ENCODE measurements at regions not wholly inside any gene's neighbourhood (a gene's known extent, or its start where the extent isn't known, plus 50 kb on each side); places are given as distances from the start of the nearest gene placed in this dataset.

- Mint-ChIP-seq H3K9me3 (ENCODE audit: unreplicated experiment) (peaks cover 23% of the 10 kb centered on the region), H3K36me3 (ENCODE audit: unreplicated experiment) (no peaks in the 10 kb centered on the region), H3K4me3 (ENCODE audit: unreplicated experiment) (no peak overlapping the region), H3K27me3 (ENCODE audit: unreplicated experiment) (no peaks in the 10 kb centered on the region), H3K4me1 (ENCODE audit: unreplicated experiment) (no peaks in the 10 kb centered on the region), H3K27ac (ENCODE audit: unreplicated experiment) (no peak overlapping the region)
- no peak for DNase-seq (ENCODE audit: extremely low spot score, unreplicated experiment)
- TF ChIP-seq CTCF (IDR thresholded peaks at IDR 0.05) = no peak
These were observed 675.6 kb upstream of the CDH8 start for GRCh38 chr16:62711797-62712196.

GRCh38 chr16:62709794-62710193 is 673.6 kb upstream of the CDH8 start:
- DNase-seq (ENCODE audit: extremely low spot score, unreplicated experiment) = no peak
- no peaks in the 10 kb centered on the region for H3K27me3 Mint-ChIP-seq (ENCODE audit: unreplicated experiment)
- no peak for TF ChIP-seq CTCF (IDR thresholded peaks at IDR 0.05)
- no peak overlapping the region for H3K27ac Mint-ChIP-seq (ENCODE audit: unreplicated experiment)
- no peaks in the 10 kb centered on the region for H3K36me3 Mint-ChIP-seq (ENCODE audit: unreplicated experiment)
- H3K4me3 Mint-ChIP-seq (ENCODE audit: unreplicated experiment) = no peak overlapping the region
- peaks cover 25% of the 10 kb centered on the region for H3K9me3 Mint-ChIP-seq (ENCODE audit: unreplicated experiment)
- H3K4me1 Mint-ChIP-seq (ENCODE audit: unreplicated experiment) = no peaks in the 10 kb centered on the region

- TF ChIP-seq CTCF (IDR thresholded peaks at IDR 0.05) = no peak
- Mint-ChIP-seq H3K4me3 (ENCODE audit: unreplicated experiment) (no peak overlapping the region), H3K27ac (ENCODE audit: unreplicated experiment) (no peak overlapping the region), H3K36me3 (ENCODE audit: unreplicated experiment) (no peaks in the 10 kb centered on the region), H3K9me3 (ENCODE audit: unreplicated experiment) (peaks cover 52% of the 10 kb centered on the region), H3K27me3 (ENCODE audit: unreplicated experiment) (no peaks in the 10 kb centered on the region), H3K4me1 (ENCODE audit: unreplicated experiment) (no peaks in the 10 kb centered on the region)
- DNase-seq (ENCODE audit: extremely low spot score, unreplicated experiment) = no peak
These were observed 665.2 kb upstream of the CDH8 start for GRCh38 chr16:62701426-62701825.

DNA sequence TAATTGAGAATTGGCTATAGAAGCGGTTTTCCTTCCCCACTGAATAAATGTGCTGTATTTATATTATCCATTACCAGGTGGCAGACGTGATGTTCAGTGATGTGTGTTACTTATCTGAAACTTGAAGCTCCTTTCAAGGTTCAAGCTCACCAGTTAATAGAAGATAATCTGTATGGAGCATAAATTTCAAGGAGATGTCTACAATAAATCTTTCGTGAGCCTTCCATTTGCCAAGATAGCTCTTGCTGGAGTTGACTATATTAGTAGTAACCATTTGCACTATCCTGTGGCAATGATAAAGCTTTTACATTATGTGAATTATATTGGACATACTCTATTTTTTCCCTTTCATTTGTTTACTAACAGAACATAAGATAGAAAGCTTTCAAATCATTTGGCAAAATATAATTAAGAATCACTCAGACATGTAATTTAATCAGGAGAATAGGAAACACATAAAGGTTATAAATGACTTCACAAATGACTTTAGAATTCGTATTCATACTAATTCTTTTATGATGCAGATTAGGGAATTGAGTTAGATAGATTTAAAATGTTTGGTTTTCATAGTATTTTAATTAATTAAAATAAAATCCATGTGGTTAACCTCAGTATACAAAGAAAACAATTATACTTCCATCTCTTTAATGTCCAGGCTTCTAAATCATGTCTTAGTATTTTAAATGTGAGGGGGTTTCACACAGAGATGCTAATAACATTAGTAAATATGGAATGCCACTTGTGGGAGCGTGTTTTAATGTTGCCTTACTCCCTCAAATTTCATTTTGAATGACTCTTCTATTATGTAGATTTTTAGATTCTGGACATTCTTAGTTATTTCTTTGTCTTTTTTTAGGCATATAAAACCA is 664.4 kb upstream of the CDH8 start:
- no peaks in the 10 kb centered on the region for H3K27me3 Mint-ChIP-seq (ENCODE audit: unreplicated experiment)
- H3K4me3 Mint-ChIP-seq (ENCODE audit: unreplicated experiment) = no peak overlapping the region
- peaks cover 52% of the 10 kb centered on the region for H3K9me3 Mint-ChIP-seq (ENCODE audit: unreplicated experiment)
- no peaks in the 10 kb centered on the region for H3K4me1 Mint-ChIP-seq (ENCODE audit: unreplicated experiment)
- H3K27ac Mint-ChIP-seq (ENCODE audit: unreplicated experiment) = no peak overlapping the region
- no peaks in the 10 kb centered on the region for H3K36me3 Mint-ChIP-seq (ENCODE audit: unreplicated experiment)
- no peak for DNase-seq (ENCODE audit: extremely low spot score, unreplicated experiment)
- TF ChIP-seq CTCF (IDR thresholded peaks at IDR 0.05) = no peak

DNA sequence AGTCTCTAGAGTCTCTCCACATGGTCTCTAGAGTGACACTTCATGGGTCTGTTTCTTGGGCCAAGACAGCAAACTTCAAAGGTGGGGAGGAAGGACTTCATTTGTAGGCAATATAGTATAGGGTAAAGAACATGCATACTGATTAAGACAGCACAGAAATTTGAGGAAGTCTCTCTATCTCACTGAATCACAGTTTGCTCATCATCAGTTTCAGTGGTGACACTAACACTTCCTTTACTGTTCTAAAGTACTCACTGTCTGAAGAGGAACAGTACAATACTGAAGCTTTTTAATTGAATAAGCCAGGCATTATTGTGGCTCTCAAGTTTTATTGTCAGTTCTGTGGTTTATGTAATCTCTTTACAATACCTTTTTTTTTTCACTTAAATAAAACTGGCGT is 656.4 kb upstream of the CDH8 start:
- H3K9me3 Mint-ChIP-seq (ENCODE audit: unreplicated experiment) = peaks cover 60% of the 10 kb centered on the region
- H3K27ac Mint-ChIP-seq (ENCODE audit: unreplicated experiment) = no peak overlapping the region
- H3K4me1 Mint-ChIP-seq (ENCODE audit: unreplicated experiment) = no peaks in the 10 kb centered on the region
- H3K4me3 Mint-ChIP-seq (ENCODE audit: unreplicated experiment) = no peak overlapping the region
- DNase-seq (ENCODE audit: extremely low spot score, unreplicated experiment) = no peak
- no peaks in the 10 kb centered on the region for H3K27me3 Mint-ChIP-seq (ENCODE audit: unreplicated experiment)
- H3K36me3 Mint-ChIP-seq (ENCODE audit: unreplicated experiment) = no peaks in the 10 kb centered on the region
- no peak for TF ChIP-seq CTCF (IDR thresholded peaks at IDR 0.05)
